GM19035 (cell line): ENCODE measurements at regions not wholly inside any gene's neighbourhood (a gene's known extent, or its start where the extent isn't known, plus 50 kb on each side); places are given as distances from the start of the nearest gene placed in this dataset.

ENCODE experiments used
- ATAC-seq: cut with Tn5 transposase; IDR thresholded peaks from one replicate; pipeline ENCODE4 v1.9.1; 2021; ENCODE audit not compliant: unreplicated experiment

DNA sequence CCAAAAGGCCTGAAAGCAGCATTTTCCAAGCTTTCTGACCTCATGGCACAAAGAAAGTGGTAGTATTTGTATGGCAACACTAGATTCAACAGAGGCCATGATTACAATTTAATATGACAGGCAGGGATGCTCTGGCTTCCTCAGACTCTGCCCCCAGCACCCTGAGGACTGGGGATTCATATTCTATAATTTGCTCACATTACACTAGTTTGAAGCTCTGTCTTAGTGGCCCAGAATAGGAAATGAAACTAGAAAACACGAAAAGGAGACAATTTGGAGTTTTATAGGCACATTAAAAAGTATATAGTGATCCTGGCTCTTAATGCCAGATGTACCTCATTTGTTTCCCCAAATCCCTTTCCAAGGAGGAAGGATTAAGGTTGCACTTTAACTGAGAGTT, 173.0 kb upstream of the STK17B start:
- no peak for ATAC-seq

DNA sequence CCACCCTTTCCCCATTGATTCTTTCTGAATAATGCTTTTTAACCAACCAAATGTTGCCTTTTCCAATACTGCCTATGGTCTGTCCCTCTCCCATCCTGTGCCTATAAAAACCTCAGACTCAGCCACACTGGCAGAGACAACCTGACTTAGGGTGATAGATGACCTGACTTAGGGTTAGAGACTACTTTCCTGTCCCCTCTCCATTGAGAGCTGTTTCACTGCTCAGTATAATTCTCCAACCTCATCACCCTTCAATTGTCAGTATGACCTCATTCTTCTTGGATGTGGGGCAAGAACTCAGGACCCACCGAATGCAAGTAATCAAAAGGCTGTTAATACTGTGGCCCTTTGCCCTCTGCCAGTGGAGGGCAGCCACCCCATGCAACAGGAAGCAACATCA, 182.3 kb upstream of the STK17B start:
- ATAC-seq = no peak

DNA sequence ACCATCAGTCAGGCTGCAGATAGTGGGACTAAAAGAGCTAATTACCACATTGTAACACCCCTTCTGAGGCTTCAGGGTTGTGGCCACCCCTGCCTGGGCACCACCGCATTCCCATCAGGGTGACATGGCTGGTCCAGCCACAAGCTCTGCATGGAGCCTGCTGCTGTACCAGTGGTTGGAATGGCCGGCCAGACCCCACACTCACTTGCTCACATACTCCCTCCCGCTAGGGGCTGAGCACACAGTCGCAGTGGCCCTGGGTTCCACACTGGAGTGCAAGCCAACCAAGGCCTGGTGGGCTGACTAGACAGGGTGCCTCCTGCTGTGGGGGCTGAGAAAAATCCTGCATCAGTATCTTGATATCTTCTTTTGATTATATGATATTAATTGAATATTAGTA, 182.8 kb upstream of the STK17B start:
- ATAC-seq = no peak

DNA sequence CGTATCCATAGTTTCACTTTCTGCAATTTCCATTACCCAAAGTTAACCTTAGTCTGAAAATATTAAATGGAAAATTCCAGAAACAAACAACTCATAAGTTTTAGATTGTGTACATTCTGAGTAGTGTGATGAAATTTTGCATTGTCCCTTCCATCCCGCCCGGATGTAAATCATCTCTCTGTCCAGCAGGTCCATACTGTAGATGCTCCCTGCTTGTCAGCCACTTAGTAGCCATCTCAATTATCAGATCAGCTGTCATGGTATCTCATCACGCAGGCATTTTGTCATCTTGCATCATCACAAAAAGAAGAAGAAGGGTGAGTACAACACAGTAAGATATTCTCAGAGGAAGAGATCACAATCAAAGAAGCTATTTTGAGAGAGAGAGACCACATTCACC, 185.0 kb upstream of the STK17B start:
- ATAC-seq = no peak

DNA sequence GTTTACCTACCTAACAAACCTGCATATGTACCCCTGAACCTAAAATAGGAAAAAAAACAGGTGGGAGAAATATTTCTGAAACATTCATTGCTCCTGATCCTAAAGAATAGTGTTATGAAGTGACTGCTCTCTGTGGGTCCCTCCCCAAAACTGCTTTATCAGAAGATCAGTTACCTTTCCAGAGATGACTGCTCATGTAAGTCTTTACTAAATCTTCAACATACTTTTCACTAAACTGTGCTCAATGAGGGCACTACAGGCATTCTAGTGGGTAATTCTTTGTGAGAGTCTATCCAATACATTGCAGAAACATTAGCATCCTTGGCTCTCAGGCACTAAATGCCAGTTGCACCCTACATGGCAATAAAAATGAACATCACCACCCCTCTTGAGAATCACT, 189.3 kb upstream of the STK17B start:
- no peak for ATAC-seq

DNA sequence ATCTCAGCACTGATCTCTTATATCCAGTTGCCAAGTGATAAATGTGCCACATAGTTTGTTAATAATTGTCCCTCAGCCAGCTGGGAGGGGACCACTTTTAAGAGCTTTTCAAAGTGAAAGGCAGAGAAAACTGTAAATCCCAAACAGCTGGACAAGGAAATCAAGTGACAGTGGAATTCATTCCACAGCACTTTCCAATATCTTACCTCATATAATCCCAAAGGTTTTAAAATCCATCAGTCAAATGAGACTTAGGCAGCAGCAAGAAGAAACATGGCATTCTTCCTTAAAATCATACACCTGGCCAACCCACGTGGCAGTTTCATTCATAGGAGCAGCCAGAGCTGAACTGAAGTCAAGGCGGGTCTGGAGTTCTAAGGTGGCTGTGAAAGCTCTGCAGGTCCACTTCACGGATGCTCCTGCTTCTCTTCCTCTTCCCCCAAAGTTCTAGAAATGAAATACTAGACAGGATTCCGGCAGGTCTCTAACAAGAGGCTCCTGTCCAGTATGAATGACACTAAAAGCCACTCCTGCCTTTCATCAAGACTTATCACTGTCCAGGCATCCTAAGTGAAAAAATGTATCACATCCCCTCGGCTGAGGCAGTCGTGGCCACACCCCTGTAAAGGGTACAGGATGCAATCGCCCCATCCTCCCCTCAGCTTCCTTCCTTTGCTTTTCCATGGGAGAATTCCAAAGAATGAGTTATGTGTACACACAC, 190.4 kb upstream of the STK17B start:
- no peak for ATAC-seq

DNA sequence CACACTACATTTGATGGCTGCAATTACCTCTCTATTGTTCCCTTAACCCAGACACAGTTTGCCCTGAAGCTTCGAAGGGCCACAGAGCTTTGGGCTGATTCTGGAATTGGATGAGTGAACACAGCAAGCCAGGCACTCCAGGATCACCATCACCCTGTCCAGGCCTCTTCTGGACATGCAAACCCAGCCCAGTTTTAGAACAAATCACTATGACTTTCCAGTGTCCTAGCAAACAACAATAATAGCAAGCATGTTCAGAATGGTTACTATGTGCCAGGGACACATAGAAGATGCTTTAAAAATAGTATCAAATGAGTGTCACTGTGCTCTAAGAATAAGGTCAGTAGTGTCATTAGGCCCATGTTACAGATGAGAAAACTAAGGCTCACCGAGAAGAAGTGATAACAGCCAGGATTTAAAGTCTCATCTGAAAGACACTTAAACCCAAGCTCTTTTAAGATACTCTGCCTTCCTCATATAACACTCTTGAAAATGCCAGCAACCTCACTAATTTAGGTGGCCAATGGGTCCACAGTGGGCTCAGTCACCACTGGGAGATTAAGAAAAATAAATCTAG, 191.7 kb upstream of the STK17B start:
- no peak for ATAC-seq

DNA sequence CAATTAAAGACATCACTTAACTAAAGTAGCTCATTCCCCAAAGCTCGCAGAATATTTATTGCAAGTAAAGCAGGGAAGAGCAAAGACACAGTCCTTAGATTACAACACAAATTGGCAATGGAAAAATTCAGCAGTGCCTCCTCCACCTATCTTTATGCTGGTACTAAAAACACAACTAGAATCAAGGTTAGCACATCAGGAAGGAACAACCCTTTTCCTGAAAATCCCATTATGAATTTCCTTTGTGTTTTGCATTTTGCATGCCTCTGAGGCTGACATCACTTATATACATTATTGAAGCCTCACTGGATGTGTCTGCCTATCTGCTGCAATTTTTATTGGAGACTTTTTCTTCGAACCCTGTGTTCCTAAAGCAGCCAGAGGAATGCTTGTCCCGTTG, 193.8 kb upstream of the STK17B start:
- ATAC-seq = no peak

DNA sequence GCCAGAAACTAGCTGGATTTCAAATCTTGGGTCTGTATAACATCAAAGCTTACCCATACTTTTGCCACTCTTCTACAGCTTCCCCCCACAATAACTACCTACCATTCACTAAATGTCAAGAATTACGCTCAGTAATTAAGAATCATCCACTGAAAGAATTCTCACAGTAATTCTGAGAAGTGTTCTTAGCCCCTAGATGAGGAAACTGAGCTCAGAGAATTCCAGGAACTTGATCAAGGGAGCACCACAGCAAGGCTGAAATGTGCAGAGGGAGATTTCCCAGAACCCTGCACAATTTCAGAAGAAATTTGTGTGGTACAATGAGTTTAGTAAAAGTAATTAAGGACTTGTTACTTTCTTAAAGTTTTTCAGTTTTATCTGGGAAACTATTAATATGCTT, 194.5 kb upstream of the STK17B start:
- no peak for ATAC-seq

DNA sequence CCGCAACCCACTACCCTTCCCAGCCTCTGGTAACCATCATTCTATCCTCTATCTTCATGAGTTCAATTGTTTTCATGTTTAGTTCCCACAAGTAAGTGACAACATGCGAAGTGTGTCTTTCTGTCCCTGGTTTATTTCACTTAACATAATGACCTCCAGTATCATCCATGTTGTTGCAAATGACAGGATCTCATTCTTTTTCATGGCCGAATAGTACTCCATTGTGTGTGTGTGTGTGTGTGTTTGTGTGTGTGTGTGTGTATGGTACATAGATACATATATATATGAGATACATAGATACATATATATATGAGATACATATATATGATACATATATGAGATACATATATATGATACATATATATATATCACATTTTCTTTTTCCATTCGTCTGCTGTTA, 196.3 kb upstream of the STK17B start:
- ATAC-seq = no peak

DNA sequence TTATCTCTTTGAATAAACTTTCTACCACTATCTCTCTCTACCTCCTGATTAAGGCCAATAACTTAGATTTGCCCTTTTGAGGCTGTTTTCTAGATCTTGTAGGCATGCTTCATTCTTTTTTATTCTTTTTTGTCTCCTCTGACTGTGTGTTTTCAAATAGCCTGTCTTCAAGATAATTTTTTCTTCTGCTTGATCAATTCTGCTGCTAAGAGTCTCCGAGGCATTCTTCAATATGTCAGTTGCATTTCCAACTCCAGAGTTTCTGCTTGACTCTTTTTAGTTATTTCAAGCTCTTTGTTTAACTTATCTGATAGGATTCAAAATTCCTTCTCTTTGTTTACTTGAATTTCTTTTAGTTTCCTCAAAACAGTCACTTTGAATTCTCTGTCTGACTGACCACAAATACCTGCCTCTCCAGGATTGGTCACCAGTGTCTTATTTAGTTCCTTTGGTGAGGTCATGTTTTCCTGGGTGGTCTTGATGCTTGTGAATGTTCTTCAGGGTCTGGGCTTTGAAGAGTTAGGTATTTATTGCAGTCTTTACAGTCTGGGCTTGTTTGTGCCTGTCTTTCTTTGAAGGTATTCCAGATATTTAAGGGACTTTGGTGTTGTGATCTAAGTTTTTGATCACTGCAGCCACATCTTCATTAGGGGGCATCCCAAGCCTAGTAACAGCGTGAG, 197.3 kb upstream of the STK17B start:
- ATAC-seq = no peak

DNA sequence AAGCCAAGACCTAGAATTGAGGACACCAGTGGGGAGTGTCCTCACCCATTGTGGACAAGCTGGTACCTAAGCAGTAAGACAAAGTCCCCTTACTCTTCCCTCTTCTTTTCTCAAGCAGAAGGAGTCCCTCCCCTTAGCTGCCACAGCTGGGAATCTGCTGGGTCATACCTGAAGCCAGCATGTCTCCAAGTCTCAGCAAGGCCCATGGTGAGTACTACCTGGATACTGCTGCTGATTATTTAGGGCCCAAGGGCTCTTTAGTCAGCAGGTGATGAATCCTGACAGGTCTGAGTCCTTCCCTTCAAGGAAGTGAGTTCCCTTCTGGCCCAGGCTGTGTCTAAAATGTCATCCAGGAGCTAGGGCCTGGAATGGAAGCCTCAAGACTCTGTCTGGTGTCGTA, 198.6 kb upstream of the STK17B start:
- no peak for ATAC-seq

DNA sequence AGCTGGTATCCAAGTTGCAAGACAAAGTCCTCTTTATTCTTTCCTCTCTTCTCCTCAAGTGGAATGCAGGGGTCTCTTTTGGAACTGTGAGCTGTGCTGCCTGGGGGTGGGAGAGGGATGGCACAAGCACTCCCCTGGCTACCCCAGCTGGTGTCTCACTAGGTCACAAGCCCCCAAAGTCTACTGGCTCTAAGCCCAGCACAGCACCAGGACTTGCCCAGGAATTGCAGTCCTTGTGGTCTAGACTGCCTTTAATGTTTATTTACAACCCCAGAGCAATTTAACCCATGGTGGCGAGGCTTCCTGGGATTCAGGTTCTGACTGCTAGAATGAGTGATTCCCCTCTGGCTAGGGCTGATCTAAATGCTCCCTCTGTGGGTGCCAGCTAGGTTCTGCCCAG, 199.0 kb upstream of the STK17B start:
- no peak for ATAC-seq

DNA sequence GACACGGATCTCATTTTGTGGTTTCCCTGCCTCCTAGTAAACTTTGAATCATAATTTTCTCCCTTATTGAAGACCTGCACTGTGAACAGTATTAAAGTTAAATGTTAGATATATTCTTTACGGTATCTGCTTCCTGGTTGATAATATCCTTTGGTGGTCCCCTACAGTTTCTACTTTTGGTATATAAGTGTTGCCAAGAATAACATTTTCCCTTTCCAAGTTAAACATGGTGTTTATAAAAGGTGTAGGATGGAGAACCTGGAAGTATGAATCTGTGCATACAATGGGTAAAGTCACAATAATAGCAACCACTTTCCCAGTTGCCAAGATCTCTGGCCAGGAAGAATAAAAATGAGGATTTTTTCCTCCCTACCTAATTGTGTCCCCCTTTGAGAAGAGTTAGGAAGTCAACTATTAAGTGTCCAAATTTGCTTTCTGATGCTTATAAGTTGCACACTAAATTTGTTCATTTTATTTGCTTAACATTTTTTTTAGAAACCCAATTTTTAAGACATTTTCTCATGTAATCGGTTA, 201.0 kb upstream of the STK17B start:
- no peak for ATAC-seq

DNA sequence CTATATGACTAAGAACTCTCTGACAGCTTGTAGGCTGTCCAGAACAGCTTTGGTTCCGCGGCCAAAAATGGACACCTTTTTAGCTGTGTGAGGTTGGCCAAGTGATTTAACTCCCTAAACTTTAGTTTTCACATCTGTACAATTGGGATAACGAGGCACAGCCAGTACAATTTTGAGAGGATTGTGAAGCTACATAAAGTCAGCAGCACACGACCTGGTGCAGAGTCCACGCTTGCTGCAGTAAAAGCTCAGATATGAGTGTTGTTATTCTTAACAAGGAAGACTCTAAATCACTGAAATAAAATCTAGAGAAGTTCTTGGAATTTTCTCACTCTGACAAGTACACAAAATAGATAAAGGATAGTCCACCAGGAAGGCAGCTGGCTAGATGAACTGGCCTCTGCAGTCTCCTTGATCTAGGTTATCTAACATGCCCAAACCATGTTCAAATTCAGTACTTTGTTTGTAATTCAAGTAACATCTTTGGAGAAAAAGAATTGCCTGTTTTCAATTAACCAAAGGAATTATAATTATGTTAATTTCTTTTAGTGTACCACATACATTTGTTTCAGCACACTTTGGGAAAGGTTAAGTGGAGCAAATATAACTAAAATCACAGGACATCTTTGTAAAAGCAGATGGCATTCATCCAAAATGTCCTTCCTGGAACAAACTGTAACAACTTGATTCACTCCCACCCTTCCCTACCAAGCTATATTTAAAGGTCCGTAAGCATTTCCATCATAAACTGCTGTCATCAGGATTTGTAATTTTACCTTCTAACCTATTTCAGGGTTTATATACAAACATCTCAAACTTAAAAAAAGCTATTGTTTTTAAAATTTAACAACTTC, 201.7 kb upstream of the STK17B start:
- ATAC-seq = no peak

DNA sequence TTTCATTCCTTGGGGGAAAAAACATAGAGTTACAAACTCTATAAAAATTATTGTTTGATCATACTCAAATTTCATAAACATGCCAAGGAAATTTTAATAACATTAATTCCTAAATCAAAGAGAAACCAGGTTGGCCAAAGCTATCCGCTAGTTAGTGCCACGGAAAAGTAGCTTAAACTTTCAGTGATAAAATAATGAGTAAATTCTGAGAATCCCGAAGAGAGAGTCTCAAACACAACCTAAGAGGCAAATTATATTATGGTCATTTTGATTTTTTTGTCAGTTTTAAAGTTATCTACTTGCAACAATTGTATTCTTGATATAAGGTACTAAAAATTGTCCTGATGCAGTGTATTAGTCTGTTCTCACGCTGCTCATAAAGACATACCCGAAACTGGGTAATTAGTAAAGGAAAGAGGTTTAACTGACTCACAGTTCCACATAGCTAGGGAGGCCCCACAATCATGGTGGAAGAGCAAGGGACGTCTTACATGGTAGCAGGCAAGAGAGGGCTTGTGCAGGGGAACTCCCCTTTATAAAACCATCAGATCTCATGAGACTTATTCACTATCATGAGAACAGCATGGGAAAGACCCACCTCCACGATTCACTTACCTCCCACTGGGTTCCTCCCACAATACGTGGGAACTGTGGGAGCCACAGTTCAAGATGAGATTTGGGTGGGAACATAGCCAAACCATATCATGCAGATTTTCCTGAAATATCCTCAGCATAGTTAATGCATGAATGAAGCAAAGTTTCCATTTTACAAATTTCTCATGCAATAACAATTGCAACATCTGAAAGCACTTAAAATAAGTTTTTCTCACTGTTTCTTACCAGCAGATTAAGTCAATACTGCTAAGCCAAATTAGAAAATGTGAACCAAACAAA, 205.9 kb upstream of the STK17B start:
- ATAC-seq = peak; percentile 56

DNA sequence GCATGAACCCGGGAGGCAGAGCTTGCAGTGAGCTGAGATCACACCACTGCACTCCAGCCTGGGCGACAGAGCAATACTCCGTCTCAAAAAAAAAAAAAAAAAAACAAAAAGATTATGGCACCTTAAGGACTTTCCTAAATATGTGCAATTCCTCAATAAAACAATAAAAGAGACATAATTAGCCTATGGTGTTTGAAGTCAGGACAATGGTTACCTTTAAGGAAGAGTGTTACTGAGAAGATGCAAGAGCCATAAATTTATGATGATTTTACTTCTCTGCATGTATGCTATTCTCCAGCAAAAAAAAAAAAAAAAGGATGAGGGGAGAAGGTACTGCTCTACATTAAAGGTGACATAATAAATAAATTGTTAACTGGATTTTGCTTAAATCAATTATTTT, 208.2 kb upstream of the STK17B start:
- no peak for ATAC-seq

DNA sequence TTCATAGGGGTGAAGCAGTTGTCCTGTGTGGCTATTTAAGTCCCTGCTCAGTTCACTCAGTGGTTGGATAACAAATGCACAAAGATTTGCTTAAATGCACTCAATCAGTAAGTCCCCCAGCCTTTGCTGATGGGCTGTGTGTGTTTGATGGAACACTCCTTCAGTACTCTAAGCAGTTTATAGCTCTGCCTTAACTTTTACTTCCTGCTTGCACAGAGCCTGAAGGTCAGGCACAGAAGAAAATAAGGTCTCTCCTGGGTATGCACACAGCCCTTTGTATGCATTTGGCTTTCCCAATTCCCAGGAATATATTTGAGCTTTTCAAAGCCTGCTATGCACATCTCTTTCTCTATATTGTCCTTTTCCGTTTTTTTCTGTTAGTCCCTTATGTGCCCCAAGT, 208.7 kb upstream of the STK17B start:
- no peak for ATAC-seq

DNA sequence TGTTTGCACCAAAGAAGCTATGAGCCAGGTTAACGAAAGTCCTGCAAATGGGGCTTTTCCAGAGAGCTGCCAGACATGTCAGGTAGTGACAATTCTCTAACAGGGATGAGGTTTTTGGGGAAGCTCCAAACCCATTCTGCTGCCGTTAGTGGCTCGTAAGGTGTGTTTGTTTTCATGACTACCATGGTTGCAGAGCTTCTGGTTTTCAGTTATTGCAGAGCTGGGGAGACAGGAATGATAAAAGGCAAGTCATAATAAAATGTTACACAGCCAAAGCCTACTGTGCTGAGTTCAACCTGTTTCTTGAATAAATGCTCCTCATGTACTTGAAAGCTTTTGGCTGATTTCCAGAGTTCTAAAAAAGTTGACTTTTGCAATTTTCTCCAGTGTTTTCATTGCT, 209.2 kb upstream of the STK17B start:
- no peak for ATAC-seq

DNA sequence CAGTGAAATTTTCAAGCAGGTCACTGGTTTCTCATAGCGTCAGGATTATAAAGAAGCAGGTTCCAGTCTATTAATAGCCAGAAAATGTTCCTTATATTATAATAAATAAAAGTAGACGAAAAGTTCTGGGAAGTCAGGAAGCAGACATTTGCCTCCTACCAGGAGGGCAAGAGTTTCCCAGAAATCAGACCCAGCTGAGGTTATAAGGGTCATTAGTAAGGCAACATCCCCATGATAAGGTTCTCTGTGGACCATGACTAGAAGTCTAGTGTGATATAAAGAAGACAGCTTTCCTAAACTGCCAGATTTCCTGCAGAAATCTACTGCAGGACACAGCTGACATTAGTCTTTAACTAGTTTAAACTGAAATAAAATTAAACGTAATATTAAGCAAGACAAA, 210.1 kb upstream of the STK17B start:
- no peak for ATAC-seq
